ENCODE measurements at regions not wholly inside any gene's neighbourhood (a gene's known extent, or its start where the extent isn't known, plus 50 kb on each side); places are given as distances from the start of the nearest gene placed in this dataset.

- BruUV-seq (replicated peaks): no TSS peak
- H3K27me3 ChIP-seq (ENCODE audit: control insufficient read depth, insufficient read depth, low read length): no peaks in the 10 kb centered on the region
- H4K5ac ChIP-seq (ENCODE audit: low read depth, low read length): no peak overlapping the region
- H3K18ac ChIP-seq (ENCODE audit: low read depth, low read length): no peak overlapping the region
- H2AFZ ChIP-seq (replicated peaks; ENCODE audit: low read length, poor library complexity): no peak overlapping the region
- H3K4me2 ChIP-seq (ENCODE audit: low read depth, low read length): no peak overlapping the region
- peaks cover 2% of the 10 kb centered on the region; the same call in 1 of the 2 replicates for H3K9me3 ChIP-seq (ENCODE audit: control insufficient read depth, insufficient read depth, low read length)
- H2BK15ac ChIP-seq (ENCODE audit: low read depth, low read length): no peak overlapping the region
- no peaks in the 10 kb centered on the region for H3K4me1 ChIP-seq (ENCODE audit: control insufficient read depth, insufficient read depth, low read length)
- in situ Hi-C loops (cut with MboI; ENCODE audit: low sequenced_read_pairs) (no loop called here), dilution Hi-C loops (cut with HindIII; ENCODE audit: low sequenced_read_pairs, unreplicated experiment) (no loop called here), intact Hi-C loops (cut with micrococcal nuclease) (no loop called here)
- H2BK5ac ChIP-seq (ENCODE audit: low read depth, low read length, poor library complexity, severe bottlenecking): no peak overlapping the region
- no peaks in the 10 kb centered on the region for H3K9me1 ChIP-seq (ENCODE audit: insufficient read depth, low read length)
- no peaks in the 10 kb centered on the region for H3K79me1 ChIP-seq (ENCODE audit: low read depth in 1 of 2, low read length in 2 of 2)
- WGBS, 2 experiments (ENCODE audit: extremely low coverage in 2 of 2, insufficient read length in 1 of 2): no CpG with 5 or more reads among the region's 1 CpG
- H2BK120ac ChIP-seq (ENCODE audit: low read depth, low read length): no peak overlapping the region
- no peak overlapping the region for H4K91ac ChIP-seq (ENCODE audit: insufficient read depth, low read depth, low read length)
- H3K36me3 ChIP-seq (ENCODE audit: control insufficient read depth, insufficient read depth, low read length): no peaks in the 10 kb centered on the region
- H3K4me3 ChIP-seq (ENCODE audit: insufficient read depth, low read depth, low read length): no peak overlapping the region
- no peak overlapping the region for H3K56ac ChIP-seq (ENCODE audit: extremely low read depth, insufficient read depth, low read length)
- H3K27ac ChIP-seq (ENCODE audit: insufficient read depth, low read length): no peak overlapping the region
- no peak; the same call in 1 of the 2 replicates for ATAC-seq (ENCODE audit: low read depth)
- H4K20me1 ChIP-seq (ENCODE audit: insufficient read depth, low read length): no peaks in the 10 kb centered on the region
- TF ChIP-seq MXI1 (IDR thresholded peaks at IDR 0.05; ENCODE audit: borderline replicate concordance, low read depth, low read length) (no peak), POLR2A (IDR thresholded peaks at IDR 0.05; ENCODE audit: low read depth, low read length) (no peak), BHLHE40 (IDR thresholded peaks at IDR 0.05; ENCODE audit: low read depth, low read length) (no peak), CTCF (conservative IDR thresholded peaks at IDR 0.05; ENCODE audit: low read depth, low read length) (no peak), FOS (IDR thresholded peaks at IDR 0.05; ENCODE audit: low read depth, low read length) (no peak)
- no peak overlapping the region for H3K23ac ChIP-seq (ENCODE audit: low read depth, low read length)
- ChIA-PET POLR2A (ENCODE audit: unreplicated experiment) (no interaction called here), CTCF (no interaction called here)
- H3K14ac ChIP-seq (replicated peaks; ENCODE audit: low read depth, low read length): no peak overlapping the region
- H2BK20ac ChIP-seq (ENCODE audit: low read depth, low read length): no peak overlapping the region
- H3K4ac ChIP-seq (ENCODE audit: low read depth, low read length): no peak overlapping the region
- H2AK5ac ChIP-seq (ENCODE audit: low read depth, low read length): no peak overlapping the region
- H2AK9ac ChIP-seq (replicated peaks; ENCODE audit: low read depth, low read length, poor library complexity): no peak overlapping the region
- H4K8ac ChIP-seq (ENCODE audit: low read depth in 2 of 2, low read length in 2 of 2): no peak overlapping the region
- no peak overlapping the region for H3K9ac ChIP-seq (ENCODE audit: low read depth, low read length)
- DNase-seq: no peak
Measured at GRCh38 chr4:133402616-133403015, 253.5 kb downstream of the PCDH10 start.

Data from IMR-90 (cell line).